Amniotic epithelial cell (primary cell): ENCODE measurements at regions not wholly inside any gene's neighbourhood (a gene's known extent, or its start where the extent isn't known, plus 50 kb on each side); places are given as distances from the start of the nearest gene placed in this dataset.
"Not testable (repeated sequence)": the region's sequence is repeated elsewhere in the genome, so short reads cannot be mapped to it uniquely, and the experiment has no call there.

Source experiments
- DNase-seq: peaks from one replicate; pipeline ENCODE4 v3.0.0-alpha.2; 2010; ENCODE audit warnings: low read depth

DNA sequence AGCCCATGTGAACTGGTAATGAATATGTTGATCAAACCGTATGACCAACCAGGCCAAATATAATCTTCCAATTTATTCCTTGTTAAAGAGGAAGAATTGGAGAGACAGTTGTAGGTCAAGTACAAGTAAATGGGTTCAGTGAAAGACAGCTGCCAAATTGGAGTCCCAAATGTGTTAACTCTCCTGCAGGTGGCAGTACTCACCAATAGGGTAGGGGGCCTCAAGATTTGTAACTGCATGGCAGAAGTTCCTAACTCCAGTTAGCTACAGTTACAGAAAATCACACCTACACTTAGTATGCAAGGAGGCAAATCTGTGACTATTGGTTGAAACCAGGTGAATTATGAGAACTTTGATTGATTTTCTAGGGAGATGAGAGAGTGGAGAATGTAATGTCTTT is 278.0 kb downstream of the ZBBX start:
- no peak for DNase-seq

DNA sequence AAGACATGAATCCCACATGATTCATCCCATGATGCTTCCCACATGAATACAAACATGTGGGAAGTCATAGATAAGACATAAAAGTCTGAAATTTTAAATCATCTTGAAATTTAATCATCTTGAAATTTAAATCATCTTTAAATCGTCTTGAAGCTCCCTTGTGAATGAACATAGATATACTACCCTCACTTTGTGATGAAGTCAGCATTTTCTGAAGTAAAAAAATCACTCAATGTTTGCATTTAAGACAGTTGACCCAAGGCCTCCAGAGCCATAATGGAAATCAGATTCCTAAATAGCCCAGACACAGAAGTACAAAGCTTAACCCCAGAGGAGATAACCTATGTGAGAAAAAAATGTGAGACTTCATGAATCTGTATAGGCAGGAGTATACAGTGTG is 279.4 kb downstream of the ZBBX start:
- DNase-seq: no peak

DNA sequence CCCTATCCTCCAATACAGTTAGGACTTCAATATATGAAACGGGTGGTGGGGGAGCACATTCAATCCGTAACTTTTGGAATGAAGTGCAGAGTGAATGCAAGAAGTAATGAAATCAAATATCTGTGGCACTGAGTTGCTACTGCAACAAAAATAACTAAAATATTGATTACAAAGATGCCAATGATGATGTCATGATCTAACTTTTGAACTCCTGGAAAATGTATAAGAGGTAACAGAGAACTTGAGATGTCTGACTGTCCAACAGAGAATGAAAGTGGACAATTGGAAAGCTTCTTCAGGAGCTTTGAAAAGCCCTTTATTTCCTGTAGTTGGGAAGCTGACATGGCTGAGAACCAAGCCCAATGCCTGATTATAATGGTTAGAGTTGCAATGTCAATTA is 279.9 kb downstream of the ZBBX start:
- DNase-seq: no peak

DNA sequence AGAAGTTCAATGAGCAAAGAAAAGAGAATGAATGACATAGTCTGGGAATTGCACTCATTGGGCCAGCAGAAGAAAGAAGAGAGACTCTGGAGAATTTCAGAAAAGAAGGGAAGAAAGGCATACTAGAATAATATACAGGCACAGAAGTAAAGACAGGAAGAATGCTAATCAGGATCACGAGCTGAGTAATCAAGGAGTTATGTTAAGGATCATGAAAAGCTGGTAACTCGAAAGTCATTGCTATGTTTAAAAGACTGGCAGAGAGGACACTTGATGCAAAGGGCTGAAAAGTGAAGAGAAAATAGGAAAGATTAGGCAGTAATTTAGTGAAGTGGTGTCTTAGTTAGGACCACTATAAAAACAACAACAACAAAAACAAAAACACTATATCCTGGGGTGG is 284.1 kb downstream of the ZBBX start:
- peak; percentile 6 for DNase-seq

DNA sequence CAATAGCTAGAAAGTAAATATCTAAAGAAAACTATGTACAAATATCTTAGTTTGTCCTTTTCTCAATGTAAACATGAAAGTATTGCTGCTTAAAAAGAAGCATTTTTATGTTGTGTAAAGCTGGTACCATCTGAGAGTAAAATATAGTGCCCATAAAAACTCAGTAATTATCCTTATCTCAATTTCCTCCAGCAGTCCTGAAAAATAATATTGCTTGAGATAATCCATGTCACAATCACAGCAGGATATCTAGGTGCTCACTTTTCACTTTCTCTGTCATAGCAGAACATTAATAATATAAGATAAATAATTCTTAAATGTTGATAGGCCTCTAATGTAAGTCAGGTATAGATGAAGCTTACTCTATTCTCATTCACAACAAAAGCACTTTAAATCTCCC is 285.5 kb downstream of the ZBBX start:
- DNase-seq: no peak

DNA sequence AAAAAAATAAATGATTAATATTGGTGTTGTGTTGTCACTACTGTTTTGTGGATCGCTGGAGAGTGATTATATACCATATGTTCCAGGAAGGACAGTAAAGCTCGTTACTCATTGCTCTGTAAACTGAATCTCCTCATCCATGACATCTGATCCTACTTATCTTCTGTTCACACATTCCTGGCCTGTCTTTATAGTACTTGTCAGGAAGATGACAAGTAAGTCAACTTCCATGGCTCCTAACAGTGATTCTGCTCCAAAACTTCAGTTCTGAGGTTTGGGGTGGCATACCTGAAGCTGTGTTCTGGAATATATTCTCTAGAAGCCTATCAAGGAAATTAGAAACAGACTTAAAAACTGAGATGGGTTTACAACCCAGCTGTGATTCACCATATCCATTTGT is 288.9 kb downstream of the ZBBX start:
- peak; percentile 6 for DNase-seq

DNA sequence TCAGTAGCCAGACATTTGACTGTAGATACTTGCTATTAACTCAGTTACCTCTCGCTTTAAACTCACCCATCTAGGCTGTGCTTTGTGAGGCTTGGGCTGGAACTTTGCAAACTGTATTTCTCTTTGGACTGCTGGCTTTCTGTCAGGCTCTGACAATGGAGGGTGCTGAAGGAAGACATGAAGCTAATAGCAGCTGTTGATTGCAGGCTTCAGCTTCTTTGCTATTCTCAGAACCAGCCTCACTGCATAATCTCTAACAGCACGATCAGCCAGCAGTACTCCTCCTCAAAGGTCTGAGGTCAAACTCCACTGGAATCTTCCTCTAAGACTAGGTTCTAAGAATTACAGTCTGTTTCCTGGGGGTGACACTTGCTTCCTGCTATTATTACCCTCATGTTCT is 295.6 kb downstream of the ZBBX start:
- no peak for DNase-seq

DNA sequence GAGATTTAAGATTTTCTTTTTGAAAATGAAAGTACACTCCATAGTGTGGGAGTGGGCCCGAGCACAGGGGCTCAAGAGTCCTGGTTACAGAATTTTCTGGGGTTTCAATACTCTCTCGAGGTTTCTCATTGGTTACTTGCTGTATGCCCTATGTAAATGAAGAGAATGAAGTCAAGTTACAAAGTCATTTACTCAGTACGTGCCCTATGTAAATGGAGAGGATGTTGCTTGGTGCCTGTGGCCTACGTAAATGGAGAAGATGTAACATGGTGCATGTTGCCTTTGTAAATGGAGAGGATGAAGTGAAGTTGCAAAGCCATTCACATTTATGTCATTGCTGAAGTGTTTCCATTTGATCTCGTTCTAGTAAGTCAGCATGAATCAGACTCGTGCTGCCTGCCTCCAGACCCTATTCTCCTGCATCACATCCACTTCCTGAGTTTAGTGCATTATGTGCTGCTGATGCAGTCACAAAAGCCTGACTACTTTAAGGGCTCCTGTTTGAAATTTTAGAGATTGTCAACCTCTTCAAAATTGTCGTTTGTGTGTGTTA is 302.0 kb downstream of the ZBBX start:
- DNase-seq: peak; percentile 6

DNA sequence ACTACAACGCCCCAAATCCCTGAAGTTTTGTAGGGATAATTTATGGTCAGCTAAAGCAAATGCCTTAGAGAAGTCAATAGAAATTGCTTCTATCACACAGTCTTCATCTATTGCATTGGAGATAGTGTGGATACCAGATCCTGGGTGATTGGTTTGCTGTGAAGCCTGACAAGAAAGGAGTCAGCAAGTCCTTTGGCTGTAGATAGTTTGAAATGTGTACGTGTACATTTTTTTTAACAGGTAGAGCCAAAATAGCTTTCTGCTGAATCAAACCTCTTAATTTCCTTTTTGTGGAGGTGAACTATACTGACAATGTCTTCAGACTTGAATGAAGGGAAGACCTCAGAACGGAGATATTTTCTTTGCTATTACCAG is 312.3 kb downstream of the ZBBX start:
- DNase-seq: no peak

DNA sequence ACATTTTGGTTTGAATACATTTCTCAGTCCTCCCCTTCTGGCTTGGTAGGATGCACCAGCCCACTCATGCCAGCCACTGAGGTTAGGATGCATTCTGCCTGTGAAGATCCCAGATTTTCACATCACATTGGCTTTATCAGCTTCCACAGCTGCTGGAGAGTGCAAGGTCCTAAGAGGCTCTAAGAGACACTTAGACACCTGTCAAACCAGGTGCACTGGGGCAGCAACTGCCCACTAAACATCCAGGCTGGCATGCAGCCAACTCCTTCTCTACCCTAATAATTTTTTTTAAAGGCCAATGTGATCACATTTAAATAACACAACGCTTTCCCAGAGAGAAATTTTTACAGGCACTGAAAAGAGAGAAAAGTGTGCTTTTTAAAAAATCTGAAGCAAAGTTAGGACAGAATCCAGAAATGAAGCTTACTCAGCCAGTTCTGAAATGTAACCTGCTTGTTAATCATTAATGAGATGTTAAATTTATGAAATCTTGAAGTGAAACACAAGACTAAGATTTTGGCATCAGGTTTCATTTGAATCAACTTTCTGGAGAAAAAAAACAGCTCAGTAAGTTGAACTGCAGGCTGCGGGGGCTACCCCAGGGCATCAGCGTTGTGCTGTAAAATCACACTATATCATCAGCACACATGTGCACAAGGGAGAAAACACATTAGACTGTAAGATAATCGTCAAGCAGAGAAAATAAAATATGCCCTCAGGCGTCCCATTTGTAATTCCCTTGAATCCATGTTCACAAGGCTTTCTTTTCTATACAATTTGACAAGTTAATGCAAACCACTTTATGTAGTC is 312.9 kb downstream of the ZBBX start:
- no peak for DNase-seq

DNA sequence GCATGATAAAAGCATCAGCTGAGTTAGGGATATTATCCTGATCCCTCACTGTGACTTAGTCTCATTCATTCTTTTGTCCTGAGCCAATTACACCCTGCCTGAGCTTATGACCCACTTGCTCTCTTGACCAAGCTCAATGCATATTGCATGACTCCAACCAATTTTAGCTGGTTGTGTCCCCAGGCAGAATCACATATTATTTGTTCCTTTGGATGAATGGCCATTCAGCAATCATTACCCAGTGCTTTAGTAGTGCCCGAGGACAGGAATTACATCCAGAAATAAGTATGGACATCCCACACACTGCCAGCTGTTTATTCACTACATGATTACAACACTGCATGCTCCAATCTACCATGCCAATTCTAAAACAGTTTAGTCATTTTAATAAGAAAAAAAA is 322.5 kb downstream of the ZBBX start:
- no peak for DNase-seq

DNA sequence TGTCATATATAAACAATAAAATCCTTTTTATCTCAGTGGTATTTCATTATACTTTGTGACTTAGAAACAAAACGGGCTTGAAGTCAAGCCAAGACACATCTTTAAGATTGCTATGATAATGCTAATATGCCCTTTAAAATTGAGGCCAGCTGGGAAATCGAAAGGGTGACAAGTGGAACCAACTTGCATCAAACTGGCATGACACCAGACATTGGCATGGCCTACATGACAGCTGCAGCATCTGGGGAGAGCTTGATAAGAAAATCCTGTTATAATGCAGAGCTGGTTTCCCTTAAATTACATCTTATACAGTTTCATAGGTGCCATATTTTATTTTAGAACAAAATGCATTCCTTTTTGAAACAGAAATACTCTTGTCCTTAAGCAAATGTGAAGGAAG is 325.2 kb downstream of the ZBBX start:
- DNase-seq: no peak

DNA sequence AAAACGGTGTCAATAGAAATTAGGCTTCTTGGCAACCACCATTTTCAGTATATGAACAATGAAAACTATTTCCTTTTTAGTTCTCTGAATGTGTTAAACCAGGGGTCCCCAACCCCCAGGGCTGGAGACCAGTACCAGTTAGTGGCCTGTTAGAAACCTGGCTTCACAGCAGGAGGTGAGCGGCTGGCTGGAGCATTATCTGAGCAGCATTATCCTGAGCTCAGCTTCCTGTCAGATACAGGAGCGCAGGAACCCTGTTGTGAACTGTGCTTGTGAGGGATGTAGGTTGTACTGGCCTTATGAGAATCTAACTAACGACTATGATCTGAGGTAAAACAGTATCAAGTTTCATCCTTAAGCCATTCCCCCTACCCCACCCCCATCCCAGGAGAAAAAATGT is 328.7 kb downstream of the ZBBX start:
- no peak for DNase-seq

DNA sequence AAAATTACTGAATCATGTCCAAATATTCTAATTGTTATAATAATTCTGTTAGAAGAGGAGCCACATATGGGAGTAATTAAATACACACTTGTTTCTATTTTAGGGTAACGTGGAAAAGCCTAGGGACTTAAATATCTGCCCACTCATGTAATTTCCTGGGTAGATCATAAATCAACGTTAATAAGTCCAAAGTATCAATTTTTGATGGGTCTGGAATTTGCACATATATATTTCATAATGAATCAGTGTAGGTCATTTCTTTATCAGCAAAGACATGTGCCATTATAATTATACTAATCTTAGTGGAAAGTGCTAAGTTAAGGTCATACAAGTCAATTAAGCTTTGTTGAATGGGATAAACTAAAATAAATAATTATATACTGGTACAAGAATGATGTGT is 346.2 kb downstream of the ZBBX start:
- no peak for DNase-seq

DNA sequence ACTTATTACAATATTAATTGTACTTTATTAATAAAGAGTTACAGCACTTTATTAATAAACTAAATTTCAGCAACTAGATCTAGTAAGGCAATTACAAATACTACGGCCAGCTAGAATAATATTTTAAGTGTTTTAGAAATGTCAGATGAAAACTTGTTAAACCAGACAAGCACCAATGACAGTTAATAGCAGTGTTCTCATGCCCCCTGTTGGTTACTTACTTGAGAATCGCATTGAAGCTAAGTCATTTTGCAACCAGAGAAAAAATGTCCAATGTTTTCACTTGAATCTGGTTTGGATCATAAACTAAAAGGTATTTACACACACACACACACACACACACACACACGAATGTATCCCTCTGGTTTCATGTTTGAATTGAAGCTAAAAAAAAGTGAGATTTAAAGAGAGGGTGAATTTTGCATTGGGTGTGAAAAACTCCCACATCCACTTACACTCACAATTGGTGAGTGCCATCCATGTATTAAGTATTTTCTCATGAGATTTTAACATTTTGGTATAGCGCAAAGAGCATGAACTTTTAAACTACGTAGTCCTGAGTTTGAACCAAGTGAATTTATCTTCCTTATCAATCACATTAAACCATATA is 347.7 kb downstream of the ZBBX start:
- DNase-seq: peak; percentile 83

DNA sequence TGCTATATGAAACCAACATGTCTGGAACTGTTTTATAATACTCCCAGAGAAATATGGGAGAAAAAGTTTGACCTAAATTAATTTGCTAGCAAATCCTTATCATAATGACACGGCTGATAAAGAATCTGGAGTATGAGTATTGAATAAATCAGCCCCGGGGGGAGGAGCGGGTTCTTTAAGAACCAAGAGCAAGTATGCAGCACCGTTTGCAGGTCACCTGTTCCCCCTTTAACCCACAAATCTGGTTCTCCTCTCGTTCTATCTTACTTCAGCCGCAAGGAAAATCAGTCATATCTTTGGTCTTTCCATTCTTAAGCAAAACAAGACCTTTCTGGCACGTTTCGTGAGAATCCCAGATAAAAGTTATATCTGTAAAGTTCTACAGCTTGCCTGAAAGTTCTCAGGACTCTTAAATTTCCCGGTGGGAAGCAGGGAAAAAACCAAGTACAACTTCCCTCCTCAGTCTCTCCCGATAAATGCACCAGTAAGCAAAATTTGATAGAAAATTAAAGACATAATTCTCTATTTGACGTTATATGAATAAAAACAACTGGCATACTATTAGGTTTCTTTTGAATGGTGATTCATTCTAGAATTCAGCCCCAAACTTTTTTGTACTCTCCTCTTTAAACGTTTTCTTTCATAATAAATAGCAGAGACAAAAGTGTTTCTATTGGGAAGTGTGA is 348.6 kb downstream of the ZBBX start:
- DNase-seq: peak; percentile 67

DNA sequence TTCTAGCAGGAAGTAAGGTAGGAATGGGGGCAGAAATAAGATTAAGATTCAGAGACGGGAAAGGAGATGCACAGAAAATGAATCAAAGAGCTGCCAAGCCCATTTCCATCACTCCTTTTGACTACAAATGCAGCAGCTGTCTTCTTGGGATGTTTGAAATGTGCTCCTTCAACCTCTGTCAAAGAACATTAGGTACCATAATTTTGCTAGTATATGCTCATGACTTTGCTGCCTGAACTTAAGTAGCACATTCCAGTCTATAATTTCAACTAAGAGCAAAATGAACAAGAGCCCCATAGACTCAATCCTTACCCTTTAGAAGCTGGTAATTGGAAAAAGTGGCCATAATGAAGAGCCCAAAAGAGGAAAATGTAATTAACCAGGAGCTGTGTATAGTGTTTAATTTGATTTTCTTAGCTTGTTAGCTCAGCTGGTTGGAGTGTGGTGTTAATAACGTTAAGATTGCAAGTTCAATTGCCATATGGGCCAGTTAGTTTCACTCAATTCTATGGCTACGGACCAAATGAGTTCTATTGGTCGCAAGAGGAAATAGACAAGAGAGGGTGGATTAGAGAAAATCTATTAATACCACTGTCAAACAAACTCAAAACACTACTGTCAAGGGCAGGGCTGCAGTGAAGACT is 349.9 kb downstream of the ZBBX start:
- DNase-seq: no peak

DNA sequence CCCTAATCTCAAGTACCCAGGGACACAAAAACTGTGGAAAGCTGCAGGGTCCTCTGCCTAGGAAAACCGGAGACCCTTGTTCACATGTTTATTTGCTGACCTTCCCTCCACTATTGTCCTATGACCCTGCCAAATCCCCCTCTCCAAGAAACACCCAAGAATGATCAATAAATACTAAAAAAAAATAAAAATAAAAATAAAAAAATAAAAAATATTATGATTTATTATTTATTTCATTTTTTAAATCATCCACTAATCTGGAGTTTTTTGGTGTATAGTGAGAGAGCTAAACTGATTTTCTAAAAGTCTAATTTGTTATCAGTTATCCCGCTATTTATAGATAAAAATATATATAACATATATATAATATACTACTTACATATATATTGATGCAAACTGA is 360.6 kb downstream of the ZBBX start:
- not testable (repeated sequence) for DNase-seq

DNA sequence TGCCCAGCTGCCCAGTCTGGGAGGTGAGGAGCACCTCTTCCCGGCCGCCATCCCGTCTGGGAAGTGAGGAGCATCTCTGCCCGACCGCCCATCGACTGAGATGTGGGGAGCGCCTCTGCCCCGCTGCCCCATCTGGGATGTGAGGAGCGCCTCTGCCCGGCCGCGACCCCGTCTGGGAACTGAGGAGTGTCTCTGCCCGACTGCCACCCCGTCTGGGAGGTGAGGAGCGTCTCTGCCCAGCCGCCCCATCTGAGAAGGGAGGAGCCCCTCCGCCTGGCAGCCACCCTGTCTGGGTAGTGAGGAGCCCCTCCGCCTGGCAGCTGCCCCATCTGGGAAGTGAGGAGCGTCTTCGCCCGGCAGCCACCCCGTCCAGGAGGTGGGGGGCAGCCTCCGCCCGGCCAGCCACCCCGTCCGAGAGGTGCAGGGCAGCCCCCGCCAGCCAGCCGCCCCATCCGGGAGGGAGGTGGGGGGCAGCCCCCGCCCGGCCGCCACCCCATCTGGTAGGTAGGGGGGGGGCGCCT is 361.4 kb downstream of the ZBBX start:
- DNase-seq: not testable (repeated sequence)

DNA sequence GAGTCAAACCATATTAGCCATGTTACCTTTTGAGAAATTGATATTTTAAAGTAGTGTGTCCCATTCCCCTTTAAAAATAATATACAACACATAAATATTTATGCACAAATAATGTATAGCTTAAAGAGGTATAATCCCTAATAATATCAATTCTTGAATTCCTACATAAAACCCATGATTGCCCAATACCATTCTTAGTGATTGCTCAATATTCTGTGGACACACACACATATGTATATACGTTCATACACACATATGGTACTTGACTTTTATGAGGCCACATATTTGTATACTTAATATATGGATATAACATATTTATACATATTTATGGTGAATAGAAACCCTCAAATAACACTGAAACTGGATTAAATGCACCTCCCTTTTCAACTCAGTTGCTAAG is 367.4 kb downstream of the ZBBX start:
- no peak for DNase-seq

DNA sequence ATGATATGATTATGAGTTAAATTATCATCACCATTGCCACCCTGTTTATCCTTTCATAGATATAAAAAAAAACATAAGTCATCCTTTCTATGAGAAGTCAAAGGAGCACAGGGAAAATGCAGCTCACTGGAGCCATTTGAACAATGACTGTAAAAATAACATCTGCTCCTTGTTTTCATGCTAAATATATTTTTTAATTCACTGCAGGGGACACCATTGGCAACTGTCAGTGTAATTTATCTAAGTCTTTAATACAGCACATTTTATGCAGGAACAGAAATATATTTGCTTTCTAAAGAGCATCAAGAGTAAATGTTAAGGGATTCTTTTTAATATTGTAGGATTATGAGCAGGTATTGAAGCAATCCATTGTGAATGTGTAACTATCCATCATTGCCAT is 371.3 kb downstream of the ZBBX start:
- DNase-seq: no peak

DNA sequence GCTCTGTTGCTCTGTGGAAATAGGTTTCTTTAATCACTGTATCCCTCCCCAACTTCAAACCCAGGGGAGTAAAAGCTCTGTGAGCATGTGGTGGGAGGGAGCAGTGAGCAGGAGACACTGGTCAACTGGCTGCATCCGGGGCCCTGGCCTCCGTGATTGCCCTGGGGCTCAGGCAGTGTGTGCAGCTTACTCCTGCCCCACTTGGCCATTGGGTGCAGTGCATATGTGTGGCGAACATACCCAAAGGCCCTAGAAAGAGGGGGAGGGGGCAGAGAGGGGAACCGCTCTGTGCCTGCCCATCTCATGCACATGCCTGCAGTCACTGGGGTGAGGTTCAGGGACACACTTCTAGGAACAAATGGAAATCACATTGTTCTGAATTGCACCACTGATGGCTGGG is 378.7 kb downstream of the ZBBX start:
- DNase-seq: no peak
